Fibroblast of villous mesenchyme (primary cell): ENCODE measurements at regions not wholly inside any gene's neighbourhood (a gene's known extent, or its start where the extent isn't known, plus 50 kb on each side); places are given as distances from the start of the nearest gene placed in this dataset.

Experiments used
- DNase-seq: peaks from one replicate; pipeline ENCODE4 v3.0.0-alpha.2; 2010; ENCODE audit warnings: low read depth
- H3K4me3 ChIP-seq: 2 replicates; pipeline ENCODE4 v1.5.1; 2011; ENCODE audit warnings: low read depth, mild to moderate bottlenecking, low read length
- CTCF ChIP-seq: IDR thresholded peaks from 2 replicates; pipeline ENCODE4 v1.5.1; 2012; ENCODE audit warnings: low read depth, mild to moderate bottlenecking, low read length; ENCODE audit not compliant: insufficient read depth

- no peak for TF ChIP-seq CTCF
- H3K4me3 ChIP-seq: no peak overlapping the region
- no peak for DNase-seq
Measured at GRCh38 chr18:22046473-22046872, 122.9 kb upstream of the GATA6 start.

DNA sequence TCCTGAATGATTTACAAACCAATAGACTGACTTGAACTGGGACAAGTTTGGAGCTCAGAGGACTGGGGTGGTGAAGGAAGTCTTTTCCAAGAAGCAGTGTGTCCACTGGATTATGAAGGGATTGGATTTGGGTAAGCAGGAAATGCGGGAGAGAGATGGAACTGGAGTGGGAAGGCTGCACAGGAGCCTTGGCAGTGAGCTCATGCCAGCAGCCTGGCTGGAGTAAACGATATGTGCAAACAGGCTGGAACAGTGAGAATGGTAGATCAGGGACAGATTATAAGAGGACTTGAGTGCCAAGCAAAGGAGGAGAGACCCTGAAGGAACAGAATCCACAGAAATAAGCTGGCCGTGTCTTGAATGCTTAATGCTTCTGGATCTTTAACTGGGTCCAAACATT, 121.9 kb upstream of the GATA6 start:
- no peak for TF ChIP-seq CTCF

DNA sequence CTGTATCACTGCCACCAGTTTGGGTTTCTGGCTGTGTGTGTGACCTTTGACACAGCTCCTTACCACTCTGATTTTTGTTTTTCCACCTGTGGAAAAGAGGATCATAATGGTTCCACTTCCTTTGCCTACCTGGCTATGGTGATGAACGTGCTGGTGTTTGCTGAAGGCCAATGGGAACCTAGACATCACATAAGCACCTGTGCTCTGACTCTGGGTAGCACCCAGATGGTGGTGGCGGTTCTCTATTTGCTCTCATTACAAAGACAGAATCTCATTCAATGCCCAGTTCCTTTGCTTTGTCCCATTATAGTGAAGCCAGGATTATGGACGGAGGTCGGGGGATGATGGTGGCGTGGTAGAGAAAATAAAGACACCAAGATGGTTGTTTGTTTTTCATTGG, 121.2 kb upstream of the GATA6 start:
- DNase-seq: no peak
- no peak overlapping the region for H3K4me3 ChIP-seq
- no peak for TF ChIP-seq CTCF

More for the DNA sequence above, 121.9 kb upstream of the GATA6 start:
- no peak for DNase-seq
- no peak overlapping the region for H3K4me3 ChIP-seq

DNA sequence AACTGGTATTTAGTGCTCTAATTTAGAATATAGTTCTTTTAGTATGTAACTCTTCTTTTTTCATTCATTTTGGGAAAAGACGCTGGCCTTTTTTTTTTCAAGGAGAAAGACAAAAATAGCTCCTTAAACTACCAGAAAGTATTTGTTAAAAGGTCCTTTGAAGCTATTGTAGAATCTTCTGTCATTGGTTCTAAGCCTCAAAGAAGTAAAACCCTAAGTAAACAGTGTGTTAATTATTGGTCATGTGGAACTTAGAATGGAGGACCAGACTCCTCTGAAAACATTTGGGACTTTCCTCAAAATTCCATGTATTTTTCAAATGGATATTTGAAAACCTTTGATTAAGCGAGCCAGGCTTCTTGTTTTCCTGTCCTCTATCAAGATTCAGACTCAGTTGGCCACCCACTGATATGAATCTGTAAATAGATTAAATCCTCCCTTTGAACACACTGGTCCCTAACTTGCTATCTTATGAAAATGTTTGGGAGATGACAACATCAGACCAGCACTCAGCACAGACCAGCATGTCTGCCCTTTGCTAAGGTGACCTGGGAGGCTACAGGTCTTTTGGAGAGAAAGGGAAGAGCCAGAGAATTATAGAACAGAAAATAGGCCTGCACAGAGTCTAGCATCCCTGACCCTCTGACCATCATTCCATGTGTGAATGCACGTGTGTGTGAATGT, 120.3 kb upstream of the GATA6 start:
- DNase-seq: no peak
- no peak overlapping the region for H3K4me3 ChIP-seq
- TF ChIP-seq CTCF: no peak

DNA sequence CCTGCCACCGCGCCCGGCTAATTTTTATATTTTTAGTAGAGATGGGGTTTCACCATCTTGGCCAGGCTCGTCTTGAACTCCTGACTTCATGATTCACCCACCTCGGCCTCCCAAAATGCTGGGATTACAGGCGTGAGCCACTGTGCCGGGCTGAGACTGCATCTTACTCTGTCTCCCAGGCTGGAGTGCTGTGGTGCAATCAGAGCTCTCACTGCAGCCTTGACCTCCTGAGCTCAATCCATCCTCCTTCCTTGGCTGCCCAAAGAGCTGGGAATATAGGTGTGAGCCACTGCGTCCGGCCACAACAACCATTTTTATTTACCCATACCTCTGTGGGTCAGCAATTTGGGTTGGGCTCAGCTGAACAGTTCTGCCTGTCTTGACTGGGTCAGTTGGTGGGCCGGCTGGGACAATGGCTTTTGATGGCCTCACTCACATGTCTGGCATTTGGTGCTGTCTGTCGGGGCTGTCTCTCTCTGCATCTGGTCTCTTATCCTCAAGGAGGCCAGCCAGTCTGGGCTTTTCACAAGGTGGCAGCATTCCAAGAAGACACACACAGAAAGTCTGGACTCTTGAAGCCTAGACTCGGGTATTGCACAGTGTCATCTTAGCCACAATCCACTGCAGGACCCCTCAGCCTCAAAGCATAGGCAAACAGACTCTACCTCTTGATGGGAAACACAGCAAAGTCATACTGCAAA, 116.8 kb upstream of the GATA6 start:
- TF ChIP-seq CTCF: no peak
- H3K4me3 ChIP-seq: no peak overlapping the region
- no peak for DNase-seq

- DNase-seq: no peak
- no peak overlapping the region for H3K4me3 ChIP-seq
- TF ChIP-seq CTCF: no peak
Measured at GRCh38 chr18:22055466-22056238, 113.7 kb upstream of the GATA6 start.
